ENCODE measurements at regions not wholly inside any gene's neighbourhood (a gene's known extent, or its start where the extent isn't known, plus 50 kb on each side); places are given as distances from the start of the nearest gene placed in this dataset.

- Histone ChIP-seq H3K36me3 (ENCODE audit: control insufficient read depth, insufficient read depth, low read length) (no peaks in the 10 kb centered on the region), H3K4me3 (ENCODE audit: low read depth, low read length) (no peak overlapping the region), H3K27me3 (ENCODE audit: control insufficient read depth, insufficient read depth, low read length) (no peaks in the 10 kb centered on the region)
- FAIRE-seq (no peak), DNase-seq (ENCODE audit: low read depth) (no peak)
- TF ChIP-seq, protein P1, sequence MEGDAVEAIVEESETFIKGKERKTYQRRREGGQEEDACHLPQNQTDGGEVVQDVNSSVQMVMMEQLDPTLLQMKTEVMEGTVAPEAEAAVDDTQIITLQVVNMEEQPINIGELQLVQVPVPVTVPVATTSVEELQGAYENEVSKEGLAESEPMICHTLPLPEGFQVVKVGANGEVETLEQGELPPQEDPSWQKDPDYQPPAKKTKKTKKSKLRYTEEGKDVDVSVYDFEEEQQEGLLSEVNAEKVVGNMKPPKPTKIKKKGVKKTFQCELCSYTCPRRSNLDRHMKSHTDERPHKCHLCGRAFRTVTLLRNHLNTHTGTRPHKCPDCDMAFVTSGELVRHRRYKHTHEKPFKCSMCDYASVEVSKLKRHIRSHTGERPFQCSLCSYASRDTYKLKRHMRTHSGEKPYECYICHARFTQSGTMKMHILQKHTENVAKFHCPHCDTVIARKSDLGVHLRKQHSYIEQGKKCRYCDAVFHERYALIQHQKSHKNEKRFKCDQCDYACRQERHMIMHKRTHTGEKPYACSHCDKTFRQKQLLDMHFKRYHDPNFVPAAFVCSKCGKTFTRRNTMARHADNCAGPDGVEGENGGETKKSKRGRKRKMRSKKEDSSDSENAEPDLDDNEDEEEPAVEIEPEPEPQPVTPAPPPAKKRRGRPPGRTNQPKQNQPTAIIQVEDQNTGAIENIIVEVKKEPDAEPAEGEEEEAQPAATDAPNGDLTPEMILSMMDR (IDR thresholded peaks at IDR 0.05; ENCODE audit: insufficient read depth, low read length, severe bottlenecking), result no peak
Measured at GRCh38 chr11:109785198-109785597, 308.0 kb upstream of the ZC3H12C start.

DNA sequence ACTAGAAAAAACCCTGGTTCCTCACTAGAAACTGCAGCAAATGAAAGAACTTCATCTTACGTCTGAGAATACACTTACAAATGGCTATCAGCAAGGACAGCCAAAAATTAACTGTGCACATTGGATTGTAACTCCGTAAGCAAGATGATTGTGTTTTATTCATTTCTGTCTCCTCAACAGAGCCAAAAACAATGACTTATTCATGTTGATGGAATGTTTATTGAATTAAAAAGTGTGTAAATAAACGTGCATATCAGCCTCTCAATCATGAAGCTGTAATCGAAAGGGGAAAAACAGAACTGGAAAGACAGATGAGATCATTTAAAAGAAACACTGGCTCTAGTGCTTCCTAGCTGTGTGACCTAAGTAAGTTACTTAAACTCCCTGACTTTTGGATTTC, 307.5 kb upstream of the ZC3H12C start:
- TF ChIP-seq, protein P1 (IDR thresholded peaks at IDR 0.05; ENCODE audit: insufficient read depth, low read length, severe bottlenecking), result no peak
- DNase-seq (ENCODE audit: low read depth), result peak; percentile 13
- H3K27me3 ChIP-seq (ENCODE audit: control insufficient read depth, insufficient read depth, low read length), result no peaks in the 10 kb centered on the region
- no peak overlapping the region for H3K4me3 ChIP-seq (ENCODE audit: low read depth, low read length)
- H3K36me3 ChIP-seq (ENCODE audit: control insufficient read depth, insufficient read depth, low read length), result no peaks in the 10 kb centered on the region
- FAIRE-seq, result no peak

GRCh38 chr11:109788948-109789490, 304.2 kb upstream of the ZC3H12C start:
- Histone ChIP-seq H3K4me3 (ENCODE audit: low read depth, low read length) (no peak overlapping the region), H3K36me3 (ENCODE audit: control insufficient read depth, insufficient read depth, low read length) (no peaks in the 10 kb centered on the region), H3K27me3 (ENCODE audit: control insufficient read depth, insufficient read depth, low read length) (no peaks in the 10 kb centered on the region)
- TF ChIP-seq, protein P1 (IDR thresholded peaks at IDR 0.05; ENCODE audit: insufficient read depth, low read length, severe bottlenecking), result no peak
- no peak for FAIRE-seq
- DNase-seq (ENCODE audit: low read depth), result no peak

- TF ChIP-seq, protein P1 (IDR thresholded peaks at IDR 0.05; ENCODE audit: insufficient read depth, low read length, severe bottlenecking), result no peak
- Histone ChIP-seq H3K4me3 (ENCODE audit: low read depth, low read length) (no peak overlapping the region), H3K27me3 (ENCODE audit: control insufficient read depth, insufficient read depth, low read length) (no peaks in the 10 kb centered on the region), H3K36me3 (ENCODE audit: control insufficient read depth, insufficient read depth, low read length) (no peaks in the 10 kb centered on the region)
- FAIRE-seq (no peak), DNase-seq (ENCODE audit: low read depth) (no peak)
Measured at GRCh38 chr11:109789901-109790300, 303.3 kb upstream of the ZC3H12C start.

DNA sequence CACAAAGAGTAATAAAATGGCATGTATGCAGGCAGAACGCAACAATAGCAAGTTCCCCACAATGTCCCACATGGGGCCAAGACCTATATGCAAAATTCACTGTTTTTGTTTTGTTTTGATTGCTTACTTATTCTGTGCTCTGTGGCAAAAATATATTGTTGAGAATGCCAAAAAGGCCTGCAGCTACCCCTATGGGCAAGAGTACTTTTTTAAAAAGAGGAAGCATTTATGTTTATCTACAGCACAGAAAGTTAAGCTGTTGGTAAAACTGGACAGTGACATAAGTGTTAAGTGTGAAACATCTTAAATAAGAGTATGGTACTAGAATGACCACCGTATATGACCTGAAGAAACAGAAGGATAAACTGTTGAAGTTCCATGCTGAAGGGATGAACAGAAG, 301.9 kb upstream of the ZC3H12C start:
- DNase-seq (ENCODE audit: low read depth) (no peak), FAIRE-seq (no peak)
- TF ChIP-seq, protein P1 (IDR thresholded peaks at IDR 0.05; ENCODE audit: insufficient read depth, low read length, severe bottlenecking), result no peak
- Histone ChIP-seq H3K4me3 (ENCODE audit: low read depth, low read length) (no peak overlapping the region), H3K36me3 (ENCODE audit: control insufficient read depth, insufficient read depth, low read length) (no peaks in the 10 kb centered on the region), H3K27me3 (ENCODE audit: control insufficient read depth, insufficient read depth, low read length) (no peaks in the 10 kb centered on the region)

- Histone ChIP-seq H3K36me3 (ENCODE audit: control insufficient read depth, insufficient read depth, low read length) (no peaks in the 10 kb centered on the region), H3K4me3 (ENCODE audit: low read depth, low read length) (no peak overlapping the region), H3K27me3 (ENCODE audit: control insufficient read depth, insufficient read depth, low read length) (no peaks in the 10 kb centered on the region)
- TF ChIP-seq, protein P1 (IDR thresholded peaks at IDR 0.05; ENCODE audit: insufficient read depth, low read length, severe bottlenecking), result no peak
- no peak for FAIRE-seq
- no peak for DNase-seq (ENCODE audit: low read depth)
Measured at GRCh38 chr11:109794501-109794900, 298.7 kb upstream of the ZC3H12C start.
